Motor neuron (in vitro differentiated cells): ENCODE measurements at regions not wholly inside any gene's neighbourhood (a gene's known extent, or its start where the extent isn't known, plus 50 kb on each side); places are given as distances from the start of the nearest gene placed in this dataset.

Experiments used
- ATAC-seq, 8 experiments: fragments of 200-7000 bp; cut with Tn5 transposase; replicated peaks in 6 of 8; 2 replicates each; pipeline ENCODE4 v1.8.0; 2021; ENCODE audit warnings: mild to moderate bottlenecking in 8 of 8, moderate library complexity in 8 of 8
- H3K27ac ChIP-seq, 2 donors: fragments of 250-450 bp; sonication (Bioruptor Pico); 2 replicates each; pipeline ENCODE4 v1.9.0; 2021; ENCODE audit warnings: antibody characterized with exemption in 2 of 2, mild to moderate bottlenecking in 2 of 2, moderate library complexity in 1 of 2
- H3K4me1 ChIP-seq, 2 donors: fragments of 250-450 bp; sonication (Bioruptor Pico); replicated peaks in 1 of 2; 2 replicates each; pipeline ENCODE4 v1.6.1; 2021; ENCODE audit warnings: antibody characterized with exemption in 2 of 2, mild to moderate bottlenecking in 2 of 2, moderate library complexity in 1 of 2
- H3K4me3 ChIP-seq, 5 donors: fragments of 250-450 bp; sonication (Bioruptor Pico); 2 replicates each; pipeline ENCODE4 v1.9.0; 2021; ENCODE audit warnings: antibody characterized with exemption in 5 of 5, mild to moderate bottlenecking in 5 of 5, moderate library complexity in 4 of 5
- WGBS, 10 experiments: fragments of 450-650 bp; shearing (Covaris generic); methylation state at CpG; one replicate each; pipeline ENCODE4 v1.0.0; 2022; 5-methylcytosine and 5-hydroxymethylcytosine counted together
- in situ Hi-C, 9 experiments: fragments of 400-800 bp; cut with MboI; loops; one replicate each; pipeline ENCODE4 v1.15.0; 2021; ENCODE audit warnings: low sequenced_read_pairs in 9 of 9, low pct_unique_long_range_greater_than_20kb in 2 of 9; ENCODE audit not compliant: unreplicated experiment in 9 of 9

GRCh38 chr7:116329686-116330503 is 119.6 kb downstream of the TES start:
- Histone ChIP-seq H3K27ac (no peak overlapping the region), H3K4me3 (no peak overlapping the region), H3K4me1 (no peaks in the 10 kb centered on the region)
- in situ Hi-C loops: no loop called here
- ATAC-seq: peak in 1 of 8 experiments; percentile 12
- 14 to 100% (median 82%) methylated on average over 1 of the region's 1 CpG; no CpG with 5 or more reads in 5 of the 10 experiments for WGBS, 10 experiments

GRCh38 chr7:116331020-116331419 is 120.7 kb downstream of the TES start:
- Histone ChIP-seq H3K4me3 (no peak overlapping the region), H3K27ac (no peak overlapping the region), H3K4me1 (no peaks in the 10 kb centered on the region)
- no peak for ATAC-seq
- in situ Hi-C loops: no loop called here

GRCh38 chr7:116332766-116333165 is 122.4 kb downstream of the TES start:
- no peak for ATAC-seq
- WGBS, 10 experiments: 80 to 100% (median 92%) methylated on average over 2 to 3 of the region's 3 CpGs; no CpG with 5 or more reads in 1 of the 10 experiments
- no peak overlapping the region for H3K4me3 ChIP-seq
- in situ Hi-C loops: no loop called here
- no peaks in the 10 kb centered on the region for H3K4me1 ChIP-seq
- no peak overlapping the region for H3K27ac ChIP-seq

- in situ Hi-C loops: no loop called here
- peaks cover 0 to 4% of the 10 kb centered on the region in 2 donors for H3K4me1 ChIP-seq
- H3K4me3 ChIP-seq: no peak overlapping the region
- no peak for ATAC-seq
- WGBS, 10 experiments: 20 to 100% (median 83%) methylated on average over 1 to 3 of the region's 3 CpGs; no CpG with 5 or more reads in 5 of the 10 experiments
- H3K27ac ChIP-seq: no peak overlapping the region
Measured at GRCh38 chr7:116334555-116334954, 124.2 kb downstream of the TES start.

GRCh38 chr7:116337018-116337417 is 126.7 kb downstream of the TES start:
- H3K4me3 ChIP-seq: no peak overlapping the region
- peaks cover 0 to 4% of the 10 kb centered on the region in 2 donors for H3K4me1 ChIP-seq
- no peak for ATAC-seq
- in situ Hi-C loops: no loop called here
- H3K27ac ChIP-seq: no peak overlapping the region
- WGBS, 10 experiments: 50 to 100% (median 70%) methylated on average over 1 to 2 of the region's 2 CpGs; no CpG with 5 or more reads in 3 of the 10 experiments

- Histone ChIP-seq H3K4me3 (no peak overlapping the region), H3K27ac (no peak overlapping the region), H3K4me1 (peaks cover 0 to 4% of the 10 kb centered on the region in 2 donors)
- in situ Hi-C loops: no loop called here
- ATAC-seq: no peak
Measured at GRCh38 chr7:116337800-116338199, 127.5 kb downstream of the TES start.

GRCh38 chr7:116339564-116339963 is 129.2 kb downstream of the TES start:
- no peak overlapping the region for H3K4me3 ChIP-seq
- no peak for ATAC-seq
- 63 to 100% (median 81%) methylated on average over 1 to 3 of the region's 3 CpGs; no CpG with 5 or more reads in 2 of the 10 experiments for WGBS, 10 experiments
- peaks cover 0 to 4% of the 10 kb centered on the region in 2 donors for H3K4me1 ChIP-seq
- H3K27ac ChIP-seq: no peak overlapping the region
- in situ Hi-C loops: no loop called here

GRCh38 chr7:116340201-116340847 is 130.0 kb downstream of the TES start:
- WGBS, 10 experiments: 32 to 100% (median 80%) methylated on average over 2 to 4 of the region's 4 CpGs
- in situ Hi-C loops: no loop called here
- Histone ChIP-seq H3K27ac (no peak overlapping the region), H3K4me3 (no peak overlapping the region), H3K4me1 (peaks cover 0 to 4% of the 10 kb centered on the region in 2 donors)
- ATAC-seq: no peak

- peaks cover 0 to 4% of the 10 kb centered on the region in 2 donors for H3K4me1 ChIP-seq
- no peak overlapping the region for H3K4me3 ChIP-seq
- H3K27ac ChIP-seq: no peak overlapping the region
- 33 to 100% (median 89%) methylated on average over 1 to 9 of the region's 9 CpGs for WGBS, 10 experiments
- peak in 3 of 8 experiments; percentile 31 to 81 (median 75) for ATAC-seq
- in situ Hi-C loops: no loop called here
Measured at GRCh38 chr7:116340943-116341907, 130.9 kb downstream of the TES start.

GRCh38 chr7:116342125-116342524 is 131.8 kb downstream of the TES start:
- Histone ChIP-seq H3K4me3 (no peak overlapping the region), H3K4me1 (peaks cover 0 to 4% of the 10 kb centered on the region in 2 donors), H3K27ac (no peak overlapping the region)
- in situ Hi-C loops: no loop called here
- peak in 2 of 8 experiments; percentile 62 to 73 for ATAC-seq

- in situ Hi-C loops: no loop called here
- WGBS, 10 experiments: 71 to 94% (median 85%) methylated on average over 2 to 3 of the region's 3 CpGs
- ATAC-seq: no peak
Measured at GRCh38 chr7:116347151-116347832, 137.0 kb downstream of the TES start.

GRCh38 chr7:116348346-116348745 is 138.0 kb downstream of the TES start:
- in situ Hi-C loops: no loop called here
- Histone ChIP-seq H3K4me1 (no peaks in the 10 kb centered on the region), H3K4me3 (no peak overlapping the region), H3K27ac (no peak overlapping the region)
- WGBS, 10 experiments: 71 to 100% (median 89%) methylated on average over 1 to 3 of the region's 3 CpGs; no CpG with 5 or more reads in 1 of the 10 experiments
- no peak for ATAC-seq

More at GRCh38 chr7:116347151-116347832, 137.0 kb downstream of the TES start:
- Histone ChIP-seq H3K27ac (no peak overlapping the region), H3K4me1 (no peaks in the 10 kb centered on the region), H3K4me3 (no peak overlapping the region)
